ENCODE measurements at regions not wholly inside any gene's neighbourhood (a gene's known extent, or its start where the extent isn't known, plus 50 kb on each side); places are given as distances from the start of the nearest gene placed in this dataset.

DNA sequence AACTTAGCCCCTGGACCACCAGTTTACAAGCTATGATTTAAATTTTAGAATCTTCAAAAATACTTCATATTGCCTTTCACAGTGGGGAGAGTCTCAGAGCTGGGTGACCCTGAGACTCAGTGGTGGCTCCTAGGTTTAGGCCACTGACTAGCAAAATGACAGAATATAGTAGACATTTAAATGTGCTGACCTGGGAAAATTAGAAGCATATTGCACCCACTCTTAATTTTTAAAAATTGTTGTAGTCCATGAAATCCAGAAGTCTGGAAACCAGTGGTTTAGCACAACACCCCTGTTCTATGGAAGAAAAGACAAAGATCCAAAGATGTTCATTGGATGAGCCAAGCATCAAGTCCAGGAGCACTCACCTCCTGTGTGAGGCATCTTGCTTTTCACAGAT is 75.0 kb upstream of the PAPPA start:
- TF ChIP-seq SUZ12 (IDR thresholded peaks at IDR 0.05) (no peak), LEF1 (IDR thresholded peaks at IDR 0.05; ENCODE audit: borderline replicate concordance) (no peak), BHLHE40 (IDR thresholded peaks at IDR 0.05; ENCODE audit: borderline replicate concordance) (no peak), SP1 (IDR thresholded peaks at IDR 0.05) (no peak), NFRKB (IDR thresholded peaks at IDR 0.05) (no peak), ELF4 (IDR thresholded peaks at IDR 0.05) (no peak), FOXM1 (IDR thresholded peaks at IDR 0.05; ENCODE audit: borderline replicate concordance) (no peak), ZNF384 (IDR thresholded peaks at IDR 0.05) (no peak), TARDBP (IDR thresholded peaks at IDR 0.05) (no peak)

All from HEK293T (cell line).